ENCODE measurements at regions not wholly inside any gene's neighbourhood (a gene's known extent, or its start where the extent isn't known, plus 50 kb on each side); places are given as distances from the start of the nearest gene placed in this dataset.

- no peaks in the 10 kb centered on the region for H3K27me3 ChIP-seq (ENCODE audit: control insufficient read depth in 2 of 2, insufficient read depth in 2 of 2, low read length in 2 of 2)
- no peak overlapping the region for H3K27ac ChIP-seq (ENCODE audit: insufficient read depth, low read depth, low read length)
- no peak overlapping the region for H3K4me2 ChIP-seq (ENCODE audit: insufficient read depth, low read length)
- TF ChIP-seq POLR2AphosphoS5 (IDR thresholded peaks at IDR 0.05; ENCODE audit: insufficient read depth, low read depth, low read length) (no peak), GATA2 (IDR thresholded peaks at IDR 0.05; ENCODE audit: insufficient read depth, insufficient read length, low read depth, low read length) (no peak), FOS (IDR thresholded peaks at IDR 0.05; ENCODE audit: borderline replicate concordance, insufficient read depth, low read length) (no peak), POLR2A (IDR thresholded peaks at IDR 0.05; ENCODE audit: low read depth, low read length) (no peak), EZH2 (IDR thresholded peaks at IDR 0.05; ENCODE audit: borderline replicate concordance, low read depth, low read length, severe bottlenecking) (no peak), MYC (IDR thresholded peaks at IDR 0.05; ENCODE audit: low read depth, low read length) (no peak), JUN (IDR thresholded peaks at IDR 0.05; ENCODE audit: borderline replicate concordance, insufficient read depth, insufficient read length, low read depth) (no peak)
- TF ChIP-seq, protein P1, sequence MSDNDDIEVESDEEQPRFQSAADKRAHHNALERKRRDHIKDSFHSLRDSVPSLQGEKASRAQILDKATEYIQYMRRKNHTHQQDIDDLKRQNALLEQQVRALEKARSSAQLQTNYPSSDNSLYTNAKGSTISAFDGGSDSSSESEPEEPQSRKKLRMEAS (IDR thresholded peaks at IDR 0.05; ENCODE audit: insufficient read depth, insufficient read length), result no peak
- TF ChIP-seq, protein P2, sequence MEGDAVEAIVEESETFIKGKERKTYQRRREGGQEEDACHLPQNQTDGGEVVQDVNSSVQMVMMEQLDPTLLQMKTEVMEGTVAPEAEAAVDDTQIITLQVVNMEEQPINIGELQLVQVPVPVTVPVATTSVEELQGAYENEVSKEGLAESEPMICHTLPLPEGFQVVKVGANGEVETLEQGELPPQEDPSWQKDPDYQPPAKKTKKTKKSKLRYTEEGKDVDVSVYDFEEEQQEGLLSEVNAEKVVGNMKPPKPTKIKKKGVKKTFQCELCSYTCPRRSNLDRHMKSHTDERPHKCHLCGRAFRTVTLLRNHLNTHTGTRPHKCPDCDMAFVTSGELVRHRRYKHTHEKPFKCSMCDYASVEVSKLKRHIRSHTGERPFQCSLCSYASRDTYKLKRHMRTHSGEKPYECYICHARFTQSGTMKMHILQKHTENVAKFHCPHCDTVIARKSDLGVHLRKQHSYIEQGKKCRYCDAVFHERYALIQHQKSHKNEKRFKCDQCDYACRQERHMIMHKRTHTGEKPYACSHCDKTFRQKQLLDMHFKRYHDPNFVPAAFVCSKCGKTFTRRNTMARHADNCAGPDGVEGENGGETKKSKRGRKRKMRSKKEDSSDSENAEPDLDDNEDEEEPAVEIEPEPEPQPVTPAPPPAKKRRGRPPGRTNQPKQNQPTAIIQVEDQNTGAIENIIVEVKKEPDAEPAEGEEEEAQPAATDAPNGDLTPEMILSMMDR (IDR thresholded peaks at IDR 0.05; ENCODE audit: extremely low read depth in 1 of 2, insufficient read depth in 1 of 2, low read depth in 1 of 2, low read length in 2 of 2), result no peak
- H2AFZ ChIP-seq (ENCODE audit: low read depth, low read length), result no peak overlapping the region
- intact Hi-C loops (cut with micrococcal nuclease) (loop anchor here (5.0 kb wide), 1 partner anchor 916 kb away; no protein-coding TSS in a partner anchor), dilution Hi-C loops (cut with MboI; ENCODE audit: extremely low pct_ligation_motif_present, low sequenced_read_pairs) (no loop called here)
- H3K79me2 ChIP-seq (ENCODE audit: control insufficient read depth, insufficient read depth, low read length), result no peaks in the 10 kb centered on the region
- no peaks in the 10 kb centered on the region for H3K4me1 ChIP-seq (ENCODE audit: control insufficient read depth, extremely low read depth, insufficient read depth, low read length)
- H3K9me3 ChIP-seq (replicated peaks; ENCODE audit: control insufficient read depth, insufficient read depth, low read length), result no peaks in the 10 kb centered on the region
- no peaks in the 10 kb centered on the region for H3K36me3 ChIP-seq (ENCODE audit: control insufficient read depth in 2 of 2, extremely low read depth in 1 of 2, insufficient read depth in 2 of 2, low read length in 2 of 2)
- FAIRE-seq (no peak), DNase-seq (ENCODE audit: low read depth, low spot score) (no peak)
- ChIA-PET POLR2A (no interaction called here), CTCF (interaction anchor here (0.9 to 1.9 kb wide), 4 partner anchors 11 to 916 kb away, joined by 3 to 8 read pairs (median 4); no protein-coding TSS in a partner anchor)
- H3K9ac ChIP-seq (replicated peaks; ENCODE audit: extremely low read depth, insufficient read depth, low read length), result no peak overlapping the region
- H4K20me1 ChIP-seq (replicated peaks; ENCODE audit: control insufficient read depth, extremely low read depth, insufficient read depth, low read length), result no peaks in the 10 kb centered on the region
- BruUV-seq (replicated peaks), result no TSS peak
- H3K9me1 ChIP-seq (replicated peaks; ENCODE audit: control insufficient read depth, extremely low read depth, insufficient read depth, low read length), result no peaks in the 10 kb centered on the region
- H3K4me3 ChIP-seq (replicated peaks in 1 of 3; ENCODE audit: insufficient read depth in 1 of 3, low read depth in 1 of 3, low read length in 3 of 3), result no peak overlapping the region
Measured at GRCh38 chr12:67026487-67027246, 242.5 kb upstream of the CAND1 start.
